ENCODE measurements at regions not wholly inside any gene's neighbourhood (a gene's known extent, or its start where the extent isn't known, plus 50 kb on each side); places are given as distances from the start of the nearest gene placed in this dataset.

DNA sequence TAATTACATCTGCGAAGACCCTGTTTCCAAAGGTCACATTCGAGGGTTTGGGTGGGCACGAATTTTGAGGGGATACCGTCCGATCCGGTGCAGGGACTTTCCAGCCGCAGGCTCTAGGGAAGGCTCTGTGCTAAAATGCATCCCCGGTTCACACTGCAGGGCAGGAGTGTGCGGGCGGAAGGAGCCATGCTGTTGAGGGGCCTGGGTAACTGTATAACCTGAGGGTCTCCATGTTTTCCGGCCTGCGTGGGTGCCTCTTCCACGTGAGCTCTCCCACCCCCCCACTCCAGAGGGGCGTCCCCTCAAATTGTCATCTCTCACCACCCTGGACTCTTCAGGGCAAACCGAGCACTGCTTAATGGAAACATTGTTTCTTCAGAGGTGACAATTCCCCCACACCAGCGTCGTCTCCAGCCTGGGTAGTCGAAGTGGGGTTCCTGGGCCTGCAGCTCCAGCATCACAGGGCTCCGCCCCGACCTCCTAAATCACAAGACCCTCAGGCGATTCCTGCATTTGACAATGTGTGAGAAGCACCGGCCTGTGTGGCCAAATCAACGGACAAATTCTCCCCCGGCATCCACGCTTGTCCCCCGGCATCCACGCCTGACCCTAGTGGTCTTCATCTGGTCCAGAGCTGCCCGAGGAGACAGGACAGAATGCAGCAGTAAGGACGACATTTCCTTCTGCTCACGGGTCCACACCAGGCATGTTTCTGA, 51.2 kb downstream of the FOXL3 start:
- TF ChIP-seq, protein P1, sequence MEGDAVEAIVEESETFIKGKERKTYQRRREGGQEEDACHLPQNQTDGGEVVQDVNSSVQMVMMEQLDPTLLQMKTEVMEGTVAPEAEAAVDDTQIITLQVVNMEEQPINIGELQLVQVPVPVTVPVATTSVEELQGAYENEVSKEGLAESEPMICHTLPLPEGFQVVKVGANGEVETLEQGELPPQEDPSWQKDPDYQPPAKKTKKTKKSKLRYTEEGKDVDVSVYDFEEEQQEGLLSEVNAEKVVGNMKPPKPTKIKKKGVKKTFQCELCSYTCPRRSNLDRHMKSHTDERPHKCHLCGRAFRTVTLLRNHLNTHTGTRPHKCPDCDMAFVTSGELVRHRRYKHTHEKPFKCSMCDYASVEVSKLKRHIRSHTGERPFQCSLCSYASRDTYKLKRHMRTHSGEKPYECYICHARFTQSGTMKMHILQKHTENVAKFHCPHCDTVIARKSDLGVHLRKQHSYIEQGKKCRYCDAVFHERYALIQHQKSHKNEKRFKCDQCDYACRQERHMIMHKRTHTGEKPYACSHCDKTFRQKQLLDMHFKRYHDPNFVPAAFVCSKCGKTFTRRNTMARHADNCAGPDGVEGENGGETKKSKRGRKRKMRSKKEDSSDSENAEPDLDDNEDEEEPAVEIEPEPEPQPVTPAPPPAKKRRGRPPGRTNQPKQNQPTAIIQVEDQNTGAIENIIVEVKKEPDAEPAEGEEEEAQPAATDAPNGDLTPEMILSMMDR (IDR thresholded peaks at IDR 0.05; ENCODE audit: insufficient read depth, low read length, severe bottlenecking), result no peak
- Histone ChIP-seq H3K4me3 (ENCODE audit: low read depth, low read length) (no peak overlapping the region), H3K27me3 (ENCODE audit: control insufficient read depth, insufficient read depth, low read length) (peaks cover 3% of the 10 kb centered on the region), H3K36me3 (ENCODE audit: control insufficient read depth, insufficient read depth, low read length) (no peaks in the 10 kb centered on the region)
- DNase-seq (ENCODE audit: low read depth) (no peak), FAIRE-seq (no peak)

DNA sequence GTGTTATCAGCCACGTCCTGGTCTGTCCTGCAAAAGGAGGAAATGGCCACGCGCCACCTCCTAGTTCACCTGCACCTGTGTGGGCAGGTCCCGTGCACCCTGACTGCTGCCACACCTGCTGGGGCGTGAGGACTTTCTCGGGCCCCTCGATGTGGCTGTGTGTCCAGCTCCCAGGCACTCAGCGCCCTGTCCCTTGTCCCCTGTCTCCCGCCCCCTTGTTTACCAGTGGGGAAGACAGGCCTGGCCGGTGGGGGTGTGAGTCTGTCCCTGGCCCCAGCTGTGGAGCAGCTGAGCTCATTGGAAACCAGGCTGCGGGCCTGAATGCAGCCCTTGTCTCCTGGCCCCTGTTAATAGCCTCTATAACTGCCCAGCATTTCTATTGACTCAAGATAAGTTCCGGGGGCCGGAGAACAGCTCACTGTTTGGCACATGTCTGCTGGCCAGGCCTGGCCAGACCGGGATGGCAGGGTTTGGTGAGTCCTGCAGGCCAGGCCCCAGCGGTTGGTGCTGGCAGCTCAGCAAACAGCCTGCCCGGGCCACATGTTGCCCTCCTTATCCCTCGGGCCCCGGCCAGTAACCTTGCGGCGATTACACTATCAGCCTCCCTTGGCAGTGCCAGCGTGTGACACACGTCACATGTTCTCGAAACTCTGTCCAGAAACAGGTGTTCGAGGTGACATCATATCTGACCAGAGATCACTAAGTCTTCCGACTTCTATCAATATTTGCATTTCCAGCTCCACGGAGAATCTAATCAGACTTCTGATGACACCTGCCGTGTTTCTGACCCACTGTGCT, 52.1 kb downstream of the FOXL3 start:
- DNase-seq (ENCODE audit: low read depth) (no peak), FAIRE-seq (no peak)
- Histone ChIP-seq H3K36me3 (ENCODE audit: control insufficient read depth, insufficient read depth, low read length) (no peaks in the 10 kb centered on the region), H3K27me3 (ENCODE audit: control insufficient read depth, insufficient read depth, low read length) (peaks cover 3% of the 10 kb centered on the region), H3K4me3 (ENCODE audit: low read depth, low read length) (no peak overlapping the region)
- TF ChIP-seq, protein P1 (IDR thresholded peaks at IDR 0.05; ENCODE audit: insufficient read depth, low read length, severe bottlenecking), result no peak

DNA sequence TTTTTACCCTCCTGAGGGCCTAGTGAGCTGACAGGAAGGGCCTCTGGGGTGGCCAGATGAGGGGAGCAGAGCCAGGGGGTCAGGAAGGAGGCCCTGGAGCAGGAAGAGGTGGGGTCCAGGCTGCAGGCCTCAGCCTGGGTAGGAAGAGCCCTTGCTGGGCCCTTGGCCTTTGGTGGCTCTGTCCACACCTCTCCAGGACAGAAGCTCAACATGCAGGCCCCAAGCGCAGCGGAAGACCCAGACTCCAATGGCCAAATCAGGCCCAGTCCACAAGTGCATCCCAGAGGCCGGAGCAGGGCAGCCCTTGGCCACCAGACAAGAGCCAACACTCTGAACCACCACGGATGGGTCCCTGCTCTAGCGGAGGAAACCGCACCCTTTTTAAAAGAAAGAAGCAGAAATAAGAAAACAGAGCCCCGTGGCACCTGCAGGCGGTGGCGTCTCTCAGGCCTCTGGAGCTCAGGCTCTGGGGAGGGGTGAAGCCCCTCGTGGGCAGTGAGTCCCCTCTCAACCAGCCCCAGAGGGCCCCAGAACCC, 52.8 kb downstream of the FOXL3 start:
- no peak for DNase-seq (ENCODE audit: low read depth)
- Histone ChIP-seq H3K4me3 (ENCODE audit: low read depth, low read length) (no peak overlapping the region), H3K27me3 (ENCODE audit: control insufficient read depth, insufficient read depth, low read length) (peaks cover 3% of the 10 kb centered on the region), H3K36me3 (ENCODE audit: control insufficient read depth, insufficient read depth, low read length) (no peaks in the 10 kb centered on the region)
- FAIRE-seq, result no peak
- TF ChIP-seq, protein P1 (IDR thresholded peaks at IDR 0.05; ENCODE audit: insufficient read depth, low read length, severe bottlenecking), result no peak

DNA sequence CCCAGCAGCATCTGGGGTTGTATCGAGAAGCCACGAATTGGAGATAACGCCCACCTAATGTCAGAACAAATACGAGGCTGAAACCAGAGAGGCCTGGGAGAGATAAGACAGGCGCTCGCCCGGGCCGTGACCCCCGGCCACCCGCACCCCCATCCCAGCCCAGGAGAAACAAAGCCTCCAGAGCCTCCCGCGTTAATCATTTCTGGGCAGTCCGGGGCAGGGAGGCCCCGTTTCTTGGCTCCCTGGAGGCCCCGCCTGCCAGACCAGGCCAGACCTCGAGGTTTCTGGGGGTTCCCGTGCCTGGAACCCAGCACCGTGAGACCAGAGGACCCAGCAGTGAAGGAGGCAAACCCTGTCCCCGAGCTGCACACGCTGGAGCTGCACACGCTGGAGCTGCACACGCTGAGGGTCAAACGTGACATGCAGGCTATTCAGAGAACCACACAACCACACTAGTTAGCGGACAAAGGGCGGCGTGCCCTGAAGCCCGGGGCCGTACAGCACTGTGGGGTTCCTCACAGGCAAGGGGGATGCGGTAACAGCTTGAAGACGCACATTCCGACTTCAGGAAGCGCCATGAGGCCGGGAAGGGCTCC, 53.4 kb downstream of the FOXL3 start:
- H3K4me3 ChIP-seq (ENCODE audit: low read depth, low read length), result no peak overlapping the region
- H3K27me3 ChIP-seq (ENCODE audit: control insufficient read depth, insufficient read depth, low read length), result peaks cover 3% of the 10 kb centered on the region
- no peaks in the 10 kb centered on the region for H3K36me3 ChIP-seq (ENCODE audit: control insufficient read depth, insufficient read depth, low read length)
- TF ChIP-seq, protein P1 (IDR thresholded peaks at IDR 0.05; ENCODE audit: insufficient read depth, low read length, severe bottlenecking), result no peak
- no peak for FAIRE-seq
- no peak for DNase-seq (ENCODE audit: low read depth)

DNA sequence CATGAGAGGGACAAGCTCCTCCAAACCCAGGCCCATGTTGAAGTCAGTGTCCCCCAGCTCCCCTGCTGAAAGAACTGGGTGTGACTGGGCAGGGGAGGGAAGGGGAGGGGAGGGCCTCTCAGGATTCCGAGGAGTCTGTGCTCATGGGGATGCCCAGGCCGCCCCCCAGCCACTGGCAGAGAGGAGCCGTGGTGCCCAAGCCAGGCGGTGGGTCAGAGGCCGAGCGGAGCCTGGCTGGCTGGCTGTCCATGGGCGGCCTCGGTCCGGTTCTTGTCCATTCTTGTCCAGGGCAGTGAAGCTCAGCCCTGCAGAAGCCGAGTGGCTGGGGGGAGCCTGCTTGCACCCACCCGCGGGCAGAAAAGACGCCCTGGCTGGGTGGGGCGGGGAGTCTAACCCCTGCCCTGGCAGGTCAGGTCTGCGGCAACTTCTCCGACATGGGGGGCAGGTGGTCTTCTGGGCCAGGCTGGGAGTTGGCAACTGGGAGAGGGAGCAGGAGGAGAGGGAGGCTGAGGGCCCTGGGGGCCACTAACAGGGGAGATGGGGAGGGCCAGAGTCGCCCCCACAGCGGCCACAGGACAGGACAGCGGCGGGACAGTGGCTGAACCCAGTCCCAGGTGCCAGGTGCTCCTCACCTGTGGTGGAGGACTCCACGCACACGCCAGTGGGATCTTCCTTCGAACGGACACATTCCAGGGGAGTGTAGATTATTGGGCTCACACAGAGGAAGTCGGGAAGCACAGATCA, 54.1 kb downstream of the FOXL3 start:
- DNase-seq (ENCODE audit: low read depth), result no peak
- no peak overlapping the region for H3K4me3 ChIP-seq (ENCODE audit: low read depth, low read length)
- no peak for FAIRE-seq
- TF ChIP-seq, protein P1 (IDR thresholded peaks at IDR 0.05; ENCODE audit: insufficient read depth, low read length, severe bottlenecking), result no peak
- no peaks in the 10 kb centered on the region for H3K36me3 ChIP-seq (ENCODE audit: control insufficient read depth, insufficient read depth, low read length)
- H3K27me3 ChIP-seq (ENCODE audit: control insufficient read depth, insufficient read depth, low read length), result peaks cover 3% of the 10 kb centered on the region
